Lower leg skin (tissue), 4 donors: ENCODE measurements at regions not wholly inside any gene's neighbourhood (a gene's known extent, or its start where the extent isn't known, plus 50 kb on each side); places are given as distances from the start of the nearest gene placed in this dataset.

Experiments used
- DNase-seq, 2 donors: peaks; one replicate each; pipeline ENCODE4 v3.0.0-alpha.2; 2019; ENCODE audit warnings: low spot score in 2 of 2
- H3K4me3 ChIP-seq: fragments of 200-600 bp; sonication (generic); 2 replicates; pipeline ENCODE4 v1.5.1; 2017; ENCODE audit warnings: mild to moderate bottlenecking, low read depth; ENCODE audit not compliant: poor library complexity, severe bottlenecking
- POLR2A ChIP-seq, 2 donors: fragments of 450-650 bp; IDR thresholded peaks; one replicate each; pipeline ENCODE4 v1.6.1; 2016 to 2017; ENCODE audit warnings: antibody characterized with exemption in 2 of 2, mild to moderate bottlenecking in 1 of 2, moderate library complexity in 1 of 2
- WGBS, 2 donors: methylation state at CpG; one replicate each; pipeline ENCODE4 v1.1.5; 2018; 5-methylcytosine and 5-hydroxymethylcytosine counted together
- intact Hi-C: fragments of 100-400 bp; cut with DNase I; formaldehyde crosslinking; loops from one replicate; pipeline ENCODE4 v1.15.0; 2023; ENCODE audit warnings: low total_unique reads
- TF ChIP-seq, protein P1 (sequence below), 3 donors: fragments of 450-650 bp; IDR thresholded peaks; one replicate each; pipeline ENCODE4 v1.5.1; 2016; ENCODE audit warnings: antibody characterized with exemption in 3 of 3, mild to moderate bottlenecking in 3 of 3, moderate library complexity in 2 of 3

DNA sequence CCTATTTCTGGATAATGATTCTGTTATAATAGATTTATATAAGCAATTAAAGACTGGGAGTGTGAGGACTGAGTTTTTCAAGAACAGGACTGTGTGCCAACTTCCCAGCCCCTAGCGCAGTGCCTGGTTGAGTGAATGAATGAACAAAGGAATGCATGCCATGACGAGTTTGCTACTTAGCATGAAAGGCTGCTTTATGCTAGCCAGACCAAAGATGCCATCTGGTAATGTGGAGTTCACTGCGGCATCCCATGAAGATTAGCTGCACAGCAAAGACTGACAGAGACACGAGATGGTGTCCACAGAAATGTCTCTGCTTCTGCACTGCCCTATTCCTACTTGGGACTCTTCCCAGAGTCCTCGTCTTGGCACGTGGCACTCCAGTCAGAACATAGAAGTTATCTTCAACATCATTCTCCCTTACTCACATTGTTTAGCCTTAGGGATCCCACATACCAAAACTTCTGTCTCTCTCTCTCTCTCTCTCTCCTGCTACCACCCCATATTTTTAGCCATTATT lies 283.9 kb upstream of the CTNNB1 start:
- TF ChIP-seq, protein P1, sequence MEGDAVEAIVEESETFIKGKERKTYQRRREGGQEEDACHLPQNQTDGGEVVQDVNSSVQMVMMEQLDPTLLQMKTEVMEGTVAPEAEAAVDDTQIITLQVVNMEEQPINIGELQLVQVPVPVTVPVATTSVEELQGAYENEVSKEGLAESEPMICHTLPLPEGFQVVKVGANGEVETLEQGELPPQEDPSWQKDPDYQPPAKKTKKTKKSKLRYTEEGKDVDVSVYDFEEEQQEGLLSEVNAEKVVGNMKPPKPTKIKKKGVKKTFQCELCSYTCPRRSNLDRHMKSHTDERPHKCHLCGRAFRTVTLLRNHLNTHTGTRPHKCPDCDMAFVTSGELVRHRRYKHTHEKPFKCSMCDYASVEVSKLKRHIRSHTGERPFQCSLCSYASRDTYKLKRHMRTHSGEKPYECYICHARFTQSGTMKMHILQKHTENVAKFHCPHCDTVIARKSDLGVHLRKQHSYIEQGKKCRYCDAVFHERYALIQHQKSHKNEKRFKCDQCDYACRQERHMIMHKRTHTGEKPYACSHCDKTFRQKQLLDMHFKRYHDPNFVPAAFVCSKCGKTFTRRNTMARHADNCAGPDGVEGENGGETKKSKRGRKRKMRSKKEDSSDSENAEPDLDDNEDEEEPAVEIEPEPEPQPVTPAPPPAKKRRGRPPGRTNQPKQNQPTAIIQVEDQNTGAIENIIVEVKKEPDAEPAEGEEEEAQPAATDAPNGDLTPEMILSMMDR (IDR thresholded peaks at IDR 0.05): no peak
- no peak overlapping the region for H3K4me3 ChIP-seq
- intact Hi-C loops: no loop called here
- 44 to 56% methylated on average over 6 of the region's 6 CpGs for WGBS, 2 donors
- DNase-seq: peak in 1 of 2 donors; percentile 46

DNA sequence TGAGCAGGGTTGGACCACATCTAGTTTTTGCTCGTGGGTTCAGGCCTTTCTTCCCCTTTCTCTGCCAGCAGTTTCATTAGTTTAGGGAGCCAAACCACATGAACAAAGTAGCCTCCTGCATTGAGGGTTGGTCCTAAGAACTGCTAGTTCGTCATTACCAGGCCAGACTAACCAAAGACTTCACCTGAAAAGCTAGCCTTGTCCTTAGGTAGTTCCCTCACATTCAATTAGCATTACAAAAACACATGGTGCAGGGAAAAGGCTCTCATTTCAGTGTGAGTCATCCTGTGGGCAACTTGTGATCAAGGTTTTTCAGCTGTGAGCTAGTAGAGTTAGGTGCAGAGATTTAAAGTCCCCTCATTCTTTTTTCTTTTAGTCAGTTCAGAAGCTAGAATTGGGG lies 279.3 kb upstream of the CTNNB1 start:
- H3K4me3 ChIP-seq: no peak overlapping the region
- intact Hi-C loops: no loop called here
- TF ChIP-seq, protein P1 (IDR thresholded peaks at IDR 0.05): no peak
- no peak for TF ChIP-seq POLR2A (IDR thresholded peaks at IDR 0.05)
- DNase-seq: no peak
- 45 to 55% methylated on average over 2 of the region's 2 CpGs for WGBS, 2 donors

DNA sequence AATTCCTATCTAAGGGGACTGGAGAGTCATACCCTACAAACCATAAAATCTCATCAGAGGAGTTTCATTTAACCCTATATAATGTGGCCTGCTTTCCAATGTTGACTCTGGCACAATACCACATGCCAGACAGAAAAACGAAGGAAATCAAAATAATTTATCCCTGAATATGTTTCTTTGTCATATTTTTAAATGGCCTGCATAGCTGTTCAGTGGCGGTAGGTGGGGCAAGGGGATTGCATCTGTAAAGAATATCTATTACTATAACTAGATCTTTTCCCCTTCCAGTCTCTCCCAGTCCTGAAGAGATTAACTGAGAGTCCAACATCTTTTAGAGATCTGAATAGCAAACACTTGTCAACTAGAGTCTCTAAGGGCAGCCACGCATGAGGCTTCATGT lies 278.1 kb upstream of the CTNNB1 start:
- WGBS, 2 donors: 85% methylated on average over 3 of the region's 3 CpGs

DNA sequence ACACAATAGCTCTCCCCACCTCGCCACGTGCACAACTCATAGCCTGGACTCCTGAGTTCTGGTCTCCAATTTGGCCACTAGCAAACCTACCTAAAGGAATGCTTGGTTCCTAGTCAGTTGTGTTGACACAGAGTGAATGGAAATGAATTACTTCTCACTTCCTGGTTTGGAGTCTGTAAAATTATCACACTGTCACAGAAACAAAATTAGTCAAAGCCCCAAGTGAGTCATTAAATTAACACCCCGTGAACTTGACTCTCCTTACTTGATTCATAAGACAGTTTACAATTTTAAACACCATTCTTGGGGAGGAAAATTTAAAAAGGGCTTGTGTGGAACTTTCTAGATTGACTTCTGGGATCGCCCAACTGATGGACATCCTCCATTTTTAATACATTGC lies 276.2 kb upstream of the CTNNB1 start:
- H3K4me3 ChIP-seq: no peak overlapping the region
- TF ChIP-seq POLR2A (IDR thresholded peaks at IDR 0.05): no peak
- TF ChIP-seq, protein P1 (IDR thresholded peaks at IDR 0.05): no peak
- WGBS, 2 donors: 77 to 87% methylated on average over 4 of the region's 4 CpGs
- intact Hi-C loops: no loop called here
- no peak for DNase-seq

More for the DNA sequence above, 278.1 kb upstream of the CTNNB1 start:
- TF ChIP-seq POLR2A (IDR thresholded peaks at IDR 0.05): no peak
- TF ChIP-seq, protein P1 (IDR thresholded peaks at IDR 0.05): no peak
- H3K4me3 ChIP-seq: no peak overlapping the region
- intact Hi-C loops: no loop called here
- DNase-seq: no peak

DNA sequence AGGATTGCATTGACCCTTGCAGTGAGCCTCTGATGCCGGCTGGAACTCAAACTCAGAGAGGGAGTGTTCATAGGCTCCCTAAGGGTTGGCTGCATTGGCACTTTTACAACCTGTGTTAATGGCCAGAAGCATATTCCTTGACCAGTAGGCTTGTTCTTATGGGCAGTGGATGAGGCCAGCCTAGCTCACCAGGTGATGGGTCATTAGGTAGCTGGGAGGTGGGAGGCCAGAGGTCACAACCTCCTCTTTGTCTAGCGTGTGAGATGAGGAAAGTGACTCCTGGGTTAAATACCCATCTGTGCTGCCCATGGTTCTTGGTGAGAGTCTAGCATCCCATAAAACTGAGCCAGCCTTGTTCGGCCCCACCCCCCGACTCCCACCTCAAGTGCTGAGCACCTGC lies 275.7 kb upstream of the CTNNB1 start:
- 85 to 90% methylated on average over 4 of the region's 4 CpGs for WGBS, 2 donors

DNA sequence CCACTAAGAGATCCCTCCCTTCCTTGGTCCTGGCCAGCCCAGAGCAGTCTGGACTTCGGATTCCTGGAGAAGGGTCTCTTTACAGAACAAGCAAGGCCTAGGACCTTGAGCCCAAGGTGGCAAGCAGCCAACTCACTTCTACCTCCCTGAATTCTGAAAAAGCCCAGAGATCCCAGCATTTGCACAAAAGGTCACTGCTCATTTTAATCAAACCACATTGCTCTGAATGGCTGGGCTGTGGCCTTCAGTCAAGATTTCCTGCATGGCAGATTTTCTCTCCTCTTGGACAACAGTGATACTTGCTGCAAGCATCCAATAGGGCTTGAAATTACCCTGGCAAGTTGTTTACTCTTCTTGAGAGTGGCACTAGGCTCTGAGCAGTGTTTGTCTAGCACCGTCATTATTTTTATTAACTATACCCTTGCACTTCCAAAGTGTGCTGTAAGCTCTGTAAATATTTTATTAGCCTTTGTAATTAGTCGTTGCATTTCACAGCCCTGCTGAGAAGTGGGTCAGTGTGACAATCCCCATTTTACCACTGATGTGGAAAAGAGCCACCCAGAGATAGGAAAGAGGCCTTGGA lies 274.7 kb upstream of the CTNNB1 start:
- WGBS, 2 donors: 56 to 63% methylated on average over 3 of the region's 3 CpGs
- intact Hi-C loops: no loop called here
- TF ChIP-seq, protein P1 (IDR thresholded peaks at IDR 0.05): no peak
- no peak for TF ChIP-seq POLR2A (IDR thresholded peaks at IDR 0.05)
- no peak for DNase-seq
- no peak overlapping the region for H3K4me3 ChIP-seq

More for the DNA sequence above, 275.7 kb upstream of the CTNNB1 start:
- no peak for DNase-seq
- H3K4me3 ChIP-seq: no peak overlapping the region
- no peak for TF ChIP-seq POLR2A (IDR thresholded peaks at IDR 0.05)
- intact Hi-C loops: no loop called here
